NOMO-1 treated with DMSO at 0.1 percent for 48 hours (cell line): ENCODE measurements at regions not wholly inside any gene's neighbourhood (a gene's known extent, or its start where the extent isn't known, plus 50 kb on each side); places are given as distances from the start of the nearest gene placed in this dataset.
"Not testable (repeated sequence)": the region's sequence is repeated elsewhere in the genome, so short reads cannot be mapped to it uniquely, and the experiment has no call there.

Experiments
- DNase-seq: peaks from one replicate; lab custom pipeline; 2025; ENCODE audit not compliant: unreplicated experiment; lab: John Stamatoyannopoulos, UW

- no peak for DNase-seq
These were observed 1521.6 kb downstream of the MAT2B start for GRCh38 chr5:165026971-165027370.

GRCh38 chr5:165028356-165028755, 1522.9 kb downstream of the MAT2B start:
- DNase-seq, result no peak

GRCh38 chr5:165029099-165029870, 1523.9 kb downstream of the MAT2B start:
- DNase-seq, result peak; percentile 81

GRCh38 chr5:165030971-165031370, 1525.6 kb downstream of the MAT2B start:
- no peak for DNase-seq

GRCh38 chr5:165031371-165031770, 1526.0 kb downstream of the MAT2B start:
- DNase-seq, result no peak

- DNase-seq, result no peak
These were observed 1530.1 kb downstream of the MAT2B start for GRCh38 chr5:165035520-165035919.

GRCh38 chr5:165039748-165040147, 1534.3 kb downstream of the MAT2B start:
- no peak for DNase-seq

GRCh38 chr5:165045941-165046340, 1540.5 kb downstream of the MAT2B start:
- DNase-seq, result not testable (repeated sequence)

GRCh38 chr5:165055476-165055875, 1550.1 kb downstream of the MAT2B start:
- DNase-seq, result peak; percentile 24

- DNase-seq, result no peak
These were observed 1551.7 kb downstream of the MAT2B start for GRCh38 chr5:165057145-165057544.

- no peak for DNase-seq
These were observed 1561.4 kb downstream of the MAT2B start for GRCh38 chr5:165066751-165067385.

DNA sequence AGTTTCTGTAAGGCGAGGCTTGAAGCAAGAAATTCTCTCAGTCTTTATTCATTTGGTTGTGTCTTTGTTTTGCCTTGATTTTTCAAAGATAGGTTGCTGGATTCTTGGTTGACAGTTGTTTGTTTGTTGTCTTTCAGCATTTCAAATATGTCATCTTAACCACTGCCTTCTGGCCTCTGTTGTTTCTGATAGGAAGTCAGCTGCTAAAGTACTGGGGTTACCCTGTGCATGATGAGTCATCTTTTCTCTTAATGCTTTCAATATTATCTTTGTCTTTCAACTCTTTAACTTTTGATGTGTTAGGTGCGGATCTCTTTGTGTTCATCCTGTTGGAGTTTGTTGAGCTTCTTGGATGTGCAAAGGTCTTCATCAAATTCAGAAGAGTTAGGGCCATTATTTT, 1571.3 kb downstream of the MAT2B start:
- DNase-seq, result no peak

- DNase-seq, result no peak
These were observed 1574.0 kb downstream of the MAT2B start for GRCh38 chr5:165079389-165079788.

GRCh38 chr5:165083394-165083793, 1578.0 kb downstream of the MAT2B start:
- no peak for DNase-seq

DNA sequence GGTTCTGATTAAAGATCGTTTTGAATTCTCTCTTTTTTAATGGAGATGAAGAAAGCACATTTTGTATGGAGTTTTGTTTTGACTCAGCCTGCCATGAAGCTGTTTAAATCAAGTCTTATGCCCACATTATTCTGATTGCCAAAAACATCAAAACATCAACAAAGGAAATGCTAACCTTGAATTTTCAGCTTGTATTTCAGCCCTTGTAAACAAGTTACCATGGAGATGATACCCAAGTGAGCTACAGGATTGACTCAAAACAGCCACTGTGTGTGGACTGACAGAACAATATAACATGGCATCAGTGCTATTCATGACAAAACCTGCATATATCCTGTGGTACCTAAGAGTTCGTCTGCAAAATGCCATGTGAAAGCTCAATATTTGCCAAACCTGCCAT, 1581.0 kb downstream of the MAT2B start:
- DNase-seq, result no peak

GRCh38 chr5:165094782-165095181, 1589.4 kb downstream of the MAT2B start:
- no peak for DNase-seq

DNA sequence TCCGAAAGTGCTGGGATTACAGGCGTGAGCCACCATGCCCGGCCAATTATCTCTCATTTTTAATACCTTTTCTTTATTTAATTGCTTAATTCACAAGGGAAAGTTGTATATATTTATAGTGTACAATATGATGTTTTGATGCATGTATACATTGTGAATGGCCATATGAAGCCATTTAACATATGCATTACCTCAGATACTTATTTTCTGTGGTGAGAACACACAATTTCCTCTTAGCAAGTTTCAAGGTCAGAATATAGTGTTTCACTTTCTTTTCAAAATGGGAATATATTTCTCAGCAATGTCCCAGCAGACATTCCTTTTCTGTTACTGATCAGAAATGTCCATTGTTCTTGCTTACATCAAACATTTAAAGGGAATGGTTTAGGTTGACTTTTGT, 1596.3 kb downstream of the MAT2B start:
- no peak for DNase-seq

- DNase-seq, result no peak
These were observed 1599.2 kb downstream of the MAT2B start for GRCh38 chr5:165104611-165105010.

GRCh38 chr5:165108809-165109208, 1603.4 kb downstream of the MAT2B start:
- no peak for DNase-seq

- peak; percentile 89 for DNase-seq
These were observed 1613.8 kb downstream of the MAT2B start for GRCh38 chr5:165119175-165119574.

DNA sequence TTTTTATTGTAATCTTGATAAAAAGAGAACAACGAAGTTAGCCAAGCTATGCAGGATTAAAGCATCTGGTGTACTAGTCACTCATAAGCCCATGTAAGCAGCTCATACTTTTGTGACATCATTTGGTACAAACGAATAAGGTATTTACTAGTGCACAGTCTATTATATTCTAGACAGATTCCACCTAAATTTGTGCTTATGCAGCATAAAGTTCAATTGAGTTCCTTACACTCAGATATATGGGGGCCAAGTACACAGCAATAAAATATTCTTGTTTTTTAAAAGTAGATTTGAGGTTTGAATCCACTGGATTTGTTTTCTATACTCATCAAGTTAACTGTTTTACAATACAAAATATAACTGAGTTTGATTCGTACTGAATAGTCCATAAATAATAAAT, 1621.2 kb downstream of the MAT2B start:
- no peak for DNase-seq

DNA sequence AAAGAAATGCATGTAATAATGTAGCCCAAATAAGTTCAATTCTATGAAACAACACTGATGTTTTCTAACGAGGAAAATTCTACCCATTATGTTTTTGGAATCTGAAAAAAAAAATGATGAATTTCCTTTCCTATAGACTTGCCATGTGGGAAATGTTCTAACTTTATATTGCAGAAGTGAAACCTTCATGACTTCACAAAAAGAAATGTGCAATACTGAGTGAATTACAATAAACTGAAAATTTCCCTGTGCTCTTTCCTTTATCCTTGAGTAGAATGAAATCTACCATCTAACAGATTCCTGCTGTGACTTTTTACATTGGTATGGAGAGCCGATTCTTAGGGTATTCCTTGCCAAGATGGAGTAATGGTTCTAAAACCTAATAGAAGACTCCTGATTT, 1622.5 kb downstream of the MAT2B start:
- peak; percentile 77 for DNase-seq

DNA sequence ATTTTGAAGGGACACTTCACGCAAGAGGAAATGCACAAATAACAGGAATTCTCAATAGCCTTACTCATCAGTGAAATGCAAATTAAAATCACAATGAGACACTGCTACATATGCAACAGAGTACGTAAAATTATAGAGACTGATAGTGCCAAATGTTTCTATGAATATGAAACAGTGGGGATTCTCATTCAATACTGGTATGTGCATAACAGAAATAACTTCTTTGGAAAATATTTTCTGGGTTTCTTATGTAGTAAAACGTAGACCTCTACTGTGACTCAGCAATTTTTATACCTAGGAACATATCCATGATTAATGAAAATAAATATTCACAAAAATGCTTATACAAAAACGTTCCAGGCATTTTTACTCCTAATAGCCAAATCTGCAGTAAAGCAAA, 1625.2 kb downstream of the MAT2B start:
- DNase-seq, result no peak
